GM18861 (cell line): ENCODE measurements at regions not wholly inside any gene's neighbourhood (a gene's known extent, or its start where the extent isn't known, plus 50 kb on each side); places are given as distances from the start of the nearest gene placed in this dataset.
"Not testable (repeated sequence)": the region's sequence is repeated elsewhere in the genome, so short reads cannot be mapped to it uniquely, and the experiment has no call there.

Source experiments
- ATAC-seq: cut with Tn5 transposase; IDR thresholded peaks from one replicate; pipeline ENCODE4 v1.9.1; 2021; ENCODE audit not compliant: unreplicated experiment

GRCh38 chr4:188717661-188718060, 578.4 kb downstream of the TRIML1 start:
- ATAC-seq = no peak

- ATAC-seq = no peak
Observed at GRCh38 chr4:188719794-188720193, 580.6 kb downstream of the TRIML1 start.

- no peak for ATAC-seq
Observed at GRCh38 chr4:188722911-188723310, 583.7 kb downstream of the TRIML1 start.

DNA sequence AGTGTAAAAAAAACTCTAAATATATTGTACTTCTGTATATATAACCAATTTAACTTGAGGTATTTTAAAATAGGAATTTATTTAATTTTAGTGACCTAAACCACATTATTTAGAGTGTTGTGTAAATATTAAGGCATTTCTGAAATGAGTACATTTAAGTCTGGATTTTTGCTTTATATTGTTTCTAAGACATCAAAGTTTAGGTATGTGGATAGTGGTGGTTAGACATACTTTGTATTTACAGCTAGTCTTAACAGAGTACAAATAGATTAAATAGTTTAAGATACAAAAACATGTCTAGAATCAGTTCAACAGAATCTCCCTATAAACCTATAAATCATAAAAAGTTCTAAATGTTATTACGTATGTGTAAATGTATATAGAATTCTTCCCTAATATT, 588.5 kb downstream of the TRIML1 start:
- no peak for ATAC-seq

DNA sequence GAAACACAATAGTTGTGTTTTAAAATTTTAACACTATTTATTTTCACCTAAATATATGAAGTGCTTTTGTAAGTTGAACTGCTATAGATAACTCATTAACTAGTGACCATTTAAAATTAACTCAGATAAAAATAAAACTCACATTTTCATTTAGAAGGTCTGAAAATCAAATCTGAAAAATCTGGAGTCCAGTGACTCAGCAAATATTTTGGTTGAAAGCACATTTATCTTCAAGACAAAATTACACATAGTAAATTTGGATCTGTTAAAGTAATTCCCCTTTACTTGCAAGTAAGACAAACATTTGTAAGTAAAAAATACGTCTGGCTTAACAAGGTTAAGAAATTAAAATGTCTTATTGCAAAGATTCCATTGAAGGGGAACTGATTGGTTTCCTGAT, 589.1 kb downstream of the TRIML1 start:
- ATAC-seq = no peak

GRCh38 chr4:188732131-188732530, 592.9 kb downstream of the TRIML1 start:
- ATAC-seq = no peak

GRCh38 chr4:188735082-188735481, 595.8 kb downstream of the TRIML1 start:
- no peak for ATAC-seq

DNA sequence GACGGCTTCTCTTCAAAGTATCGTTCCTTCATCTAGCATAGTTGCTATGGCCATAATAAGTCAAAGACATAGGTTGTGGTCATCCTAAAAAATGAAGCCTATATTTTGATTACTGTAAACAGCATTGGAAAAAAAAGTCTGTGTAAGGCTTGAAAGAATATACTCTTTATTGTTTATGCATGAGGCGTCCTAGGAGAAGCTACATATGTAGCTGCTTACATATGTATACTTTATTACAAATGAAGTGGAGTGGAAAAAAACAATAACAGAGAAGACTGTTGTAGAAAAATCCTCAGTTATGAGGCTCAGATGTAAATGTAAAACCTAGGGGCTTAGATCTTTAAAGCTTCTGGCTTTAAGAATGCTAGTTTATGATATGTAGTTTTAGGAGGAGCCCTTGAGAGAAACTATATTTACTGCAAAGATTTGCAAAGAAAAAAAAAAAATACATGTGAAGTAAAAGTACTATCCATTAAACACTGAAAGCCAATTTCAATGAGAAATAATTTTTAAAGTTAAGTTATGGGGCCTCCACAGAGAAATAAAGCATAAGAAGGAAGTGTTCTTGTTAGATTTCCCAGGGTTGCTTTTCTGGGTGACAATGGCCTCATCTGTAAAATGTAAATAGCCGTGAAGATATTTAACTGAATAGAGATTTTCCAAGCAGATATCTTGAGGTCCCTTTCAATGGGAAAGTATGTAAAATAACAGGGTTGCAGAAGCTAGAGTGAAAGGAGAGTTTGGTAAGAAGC, 598.2 kb downstream of the TRIML1 start:
- ATAC-seq = no peak

- not testable (repeated sequence) for ATAC-seq
Observed at GRCh38 chr4:188738290-188738689, 599.0 kb downstream of the TRIML1 start.

DNA sequence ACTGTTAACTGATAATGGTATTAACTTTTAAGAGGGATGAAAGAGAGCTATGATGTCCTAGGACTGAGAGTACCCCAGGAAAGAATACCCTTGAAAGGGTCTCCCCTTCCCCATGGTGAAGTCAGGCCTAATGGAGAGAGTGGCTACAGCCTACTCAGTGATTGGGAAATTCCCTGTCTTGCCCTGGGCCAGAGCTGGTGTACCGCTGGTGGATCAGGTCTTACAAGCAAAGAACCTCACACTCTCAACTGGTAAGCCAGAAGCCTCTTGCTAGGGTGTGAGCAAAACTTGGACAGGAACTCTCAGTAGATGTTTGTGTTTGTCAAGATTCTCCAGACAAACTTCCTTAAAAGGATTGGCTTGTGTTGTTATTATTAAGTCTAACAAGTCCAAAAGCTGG, 600.9 kb downstream of the TRIML1 start:
- not testable (repeated sequence) for ATAC-seq

DNA sequence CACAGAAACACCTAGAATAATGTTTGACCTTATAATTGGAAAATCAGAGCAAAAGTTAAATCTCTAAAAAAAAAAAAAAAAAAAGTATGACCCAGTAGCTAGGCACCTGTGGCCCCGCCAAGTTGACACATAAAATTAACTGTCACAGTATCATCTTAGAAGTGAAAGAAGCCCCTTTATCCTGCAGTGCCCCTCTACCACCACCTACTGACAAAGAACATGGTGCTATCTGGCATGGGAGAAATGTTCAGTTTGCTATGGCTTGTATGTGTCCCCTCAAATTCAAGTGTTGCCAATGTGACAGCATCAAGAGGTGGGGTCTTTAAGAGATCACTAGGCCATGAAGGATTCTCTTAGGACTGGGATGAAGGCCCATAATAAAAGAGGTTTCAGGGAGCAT, 601.5 kb downstream of the TRIML1 start:
- not testable (repeated sequence) for ATAC-seq

GRCh38 chr4:188754372-188755002, 615.2 kb downstream of the TRIML1 start:
- no peak for ATAC-seq

DNA sequence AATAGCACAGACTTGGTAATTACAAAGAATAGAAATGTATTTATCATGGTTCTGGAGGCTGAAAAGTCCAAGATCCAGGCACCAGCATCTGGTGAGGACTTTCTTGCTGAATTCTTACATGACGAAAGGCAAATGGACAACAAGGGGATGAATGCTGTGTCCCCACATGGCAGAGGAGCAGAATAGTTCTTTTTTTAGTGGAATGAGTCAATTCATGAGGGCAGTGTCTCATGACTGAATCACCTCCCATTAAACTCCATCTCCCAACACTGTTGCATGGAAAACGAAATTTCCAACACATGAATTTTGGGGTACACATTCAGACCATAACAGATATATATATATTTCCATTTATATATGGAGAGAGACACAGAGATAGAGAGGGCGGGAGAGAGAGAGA, 628.3 kb downstream of the TRIML1 start:
- no peak for ATAC-seq

DNA sequence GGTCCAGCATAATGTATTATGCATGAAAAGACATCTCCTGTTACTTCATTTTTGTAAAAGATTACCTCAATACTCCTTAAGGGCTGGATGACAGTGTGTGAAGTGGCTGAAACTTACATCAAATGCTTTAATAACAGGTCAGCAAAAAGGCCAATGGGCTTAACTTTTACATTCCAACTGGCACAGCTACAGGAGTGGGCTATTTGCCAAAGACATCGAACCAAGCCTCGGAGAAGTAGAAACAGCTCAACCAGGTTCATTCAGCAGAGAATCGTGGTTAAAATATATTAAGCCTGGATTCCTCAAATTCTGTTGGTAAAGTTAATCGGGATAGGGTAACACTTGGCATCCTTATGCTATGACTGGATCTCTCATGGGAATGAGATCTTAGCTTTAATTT, 639.7 kb downstream of the TRIML1 start:
- ATAC-seq = no peak

DNA sequence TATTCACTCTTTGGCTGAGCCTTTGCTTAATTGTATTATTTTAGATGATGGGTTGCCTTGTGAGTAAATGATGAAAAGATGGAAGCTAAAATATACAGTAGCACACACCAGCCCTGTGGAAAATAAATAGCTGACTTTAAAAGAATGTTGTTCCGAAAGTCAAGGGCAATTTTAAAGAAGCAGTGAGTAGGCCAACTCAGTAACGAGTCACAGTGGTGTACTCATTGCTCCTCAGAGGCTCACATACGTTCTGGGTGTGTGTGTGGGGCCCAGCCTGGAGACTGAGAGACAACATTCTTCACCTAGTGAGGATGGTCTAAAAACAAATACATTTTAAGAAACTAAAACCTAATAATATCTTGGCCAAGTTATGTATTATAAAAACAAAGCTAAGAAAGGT, 640.3 kb downstream of the TRIML1 start:
- ATAC-seq = no peak

DNA sequence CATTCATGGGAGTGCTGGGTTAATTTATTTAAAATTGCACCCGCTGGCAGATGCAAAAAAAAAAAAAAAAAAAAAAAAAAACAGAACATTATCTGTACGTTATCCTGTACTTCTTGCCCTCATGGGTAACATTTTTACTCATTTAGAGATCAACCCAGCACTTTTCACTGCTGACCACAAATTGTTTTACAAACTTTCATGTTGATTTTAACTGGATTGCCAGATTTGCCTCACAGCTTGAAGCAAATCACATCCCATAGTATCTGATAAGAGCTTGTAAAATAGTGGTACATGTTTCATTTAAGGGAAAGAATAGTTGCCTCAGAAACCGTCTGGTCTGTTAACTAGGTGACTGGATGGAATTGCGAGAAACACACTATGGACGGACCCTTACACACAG, 640.8 kb downstream of the TRIML1 start:
- ATAC-seq = no peak

- no peak for ATAC-seq
Observed at GRCh38 chr4:188780686-188781085, 641.4 kb downstream of the TRIML1 start.

- no peak for ATAC-seq
Observed at GRCh38 chr4:188781655-188782054, 642.4 kb downstream of the TRIML1 start.

DNA sequence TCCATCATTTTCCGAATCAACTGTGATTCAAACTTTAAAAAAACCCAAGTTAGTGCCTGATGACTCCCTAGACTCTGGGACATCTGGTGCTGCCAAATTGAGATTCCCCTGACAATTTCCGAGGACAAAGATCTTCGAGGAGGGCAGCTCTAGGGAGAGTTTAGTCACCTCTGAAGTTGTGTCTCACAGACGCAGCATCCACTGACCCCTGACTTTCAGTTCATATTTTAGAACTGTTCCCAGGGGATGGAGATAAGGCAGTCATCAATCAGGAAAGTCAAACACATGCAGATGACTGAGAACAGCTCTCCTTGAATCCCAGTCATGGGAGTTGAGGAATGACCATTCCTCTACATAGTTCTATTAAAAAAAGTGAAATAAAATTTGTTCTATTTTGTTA, 643.9 kb downstream of the TRIML1 start:
- no peak for ATAC-seq

GRCh38 chr4:188783606-188784160, 644.4 kb downstream of the TRIML1 start:
- no peak for ATAC-seq

- ATAC-seq = not testable (repeated sequence)
Observed at GRCh38 chr4:188796600-188796999, 657.4 kb downstream of the TRIML1 start.

DNA sequence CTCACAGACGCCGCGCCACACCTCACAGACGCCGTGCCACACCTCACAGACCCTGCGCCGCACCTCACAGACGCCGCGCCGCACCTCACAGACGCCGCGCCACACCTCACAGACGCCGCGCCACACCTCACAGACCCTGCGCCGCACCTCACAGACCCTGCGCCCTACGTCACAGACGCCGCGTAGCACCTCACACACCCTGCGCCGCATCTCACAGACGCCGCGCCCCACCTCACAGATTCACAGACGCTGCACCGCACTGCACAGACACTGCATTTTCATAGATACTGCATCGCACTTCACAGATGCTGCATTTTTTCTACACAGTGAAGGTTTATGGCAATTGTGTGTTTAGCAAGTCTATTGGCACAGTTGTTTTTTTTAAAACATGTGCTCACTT, 657.8 kb downstream of the TRIML1 start:
- not testable (repeated sequence) for ATAC-seq
